Osteocyte (in vitro differentiated cells): ENCODE measurements at regions not wholly inside any gene's neighbourhood (a gene's known extent, or its start where the extent isn't known, plus 50 kb on each side); places are given as distances from the start of the nearest gene placed in this dataset.

ENCODE experiments used
- DNase-seq: peaks from one replicate; pipeline ENCODE4 v3.0.0; 2021; ENCODE audit warnings: mixed read lengths; ENCODE audit not compliant: unreplicated experiment; ENCODE audit errors: extremely low spot score
- H3K27ac Mint-ChIP-seq: one replicate; pipeline ENCODE4 v1.8.0; 2021; ENCODE audit warnings: mild to moderate bottlenecking, mixed read lengths; ENCODE audit not compliant: unreplicated experiment
- H3K27me3 Mint-ChIP-seq: one replicate; pipeline ENCODE4 v1.8.0; 2021; ENCODE audit warnings: mixed read lengths; ENCODE audit not compliant: unreplicated experiment
- H3K36me3 Mint-ChIP-seq: one replicate; pipeline ENCODE4 v1.8.0; 2021; ENCODE audit warnings: mixed read lengths; ENCODE audit not compliant: unreplicated experiment
- H3K4me1 Mint-ChIP-seq: one replicate; pipeline ENCODE4 v1.8.0; 2021; ENCODE audit warnings: mixed read lengths; ENCODE audit not compliant: unreplicated experiment
- H3K4me3 Mint-ChIP-seq: one replicate; pipeline ENCODE4 v1.8.0; 2021; ENCODE audit warnings: mild to moderate bottlenecking, moderate library complexity, mixed read lengths; ENCODE audit not compliant: unreplicated experiment
- H3K9me3 Mint-ChIP-seq: one replicate; pipeline ENCODE4 v1.8.0; 2021; ENCODE audit warnings: mixed read lengths; ENCODE audit not compliant: unreplicated experiment
- TF ChIP-seq, protein P1 (sequence below): fragments of 200-600 bp; sonication (generic); IDR thresholded peaks from 2 replicates; pipeline ENCODE4 v1.5.0; 2021; ENCODE audit warnings: antibody characterized with exemption, mild to moderate bottlenecking, moderate library complexity

DNA sequence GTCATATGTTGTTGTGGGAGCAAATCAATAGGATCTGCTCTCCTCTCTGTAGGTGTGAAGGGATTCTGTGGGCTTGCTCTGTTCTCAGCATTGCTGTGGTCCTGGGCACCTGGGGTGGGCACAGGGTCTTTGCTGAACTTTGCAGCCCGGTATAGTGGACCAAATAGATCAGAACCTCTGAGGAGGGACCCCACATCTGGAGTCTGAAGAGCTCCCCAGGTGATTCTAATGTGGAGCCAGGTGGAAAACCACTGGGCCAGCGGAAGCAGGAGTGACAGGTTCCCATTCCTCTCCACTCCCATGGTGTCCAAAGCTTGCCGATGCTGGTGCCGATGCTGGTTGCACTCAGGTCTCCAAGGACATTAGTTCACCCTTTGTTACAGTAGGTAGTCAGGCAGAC lies 257.2 kb downstream of the GLRX3 start:
- Mint-ChIP-seq H3K27me3 (no peaks in the 10 kb centered on the region), H3K4me1 (no peaks in the 10 kb centered on the region), H3K36me3 (no peaks in the 10 kb centered on the region), H3K27ac (no peak overlapping the region), H3K4me3 (no peak overlapping the region), H3K9me3 (peaks cover 48% of the 10 kb centered on the region)
- peak; percentile 62 for DNase-seq
- TF ChIP-seq, protein P1, sequence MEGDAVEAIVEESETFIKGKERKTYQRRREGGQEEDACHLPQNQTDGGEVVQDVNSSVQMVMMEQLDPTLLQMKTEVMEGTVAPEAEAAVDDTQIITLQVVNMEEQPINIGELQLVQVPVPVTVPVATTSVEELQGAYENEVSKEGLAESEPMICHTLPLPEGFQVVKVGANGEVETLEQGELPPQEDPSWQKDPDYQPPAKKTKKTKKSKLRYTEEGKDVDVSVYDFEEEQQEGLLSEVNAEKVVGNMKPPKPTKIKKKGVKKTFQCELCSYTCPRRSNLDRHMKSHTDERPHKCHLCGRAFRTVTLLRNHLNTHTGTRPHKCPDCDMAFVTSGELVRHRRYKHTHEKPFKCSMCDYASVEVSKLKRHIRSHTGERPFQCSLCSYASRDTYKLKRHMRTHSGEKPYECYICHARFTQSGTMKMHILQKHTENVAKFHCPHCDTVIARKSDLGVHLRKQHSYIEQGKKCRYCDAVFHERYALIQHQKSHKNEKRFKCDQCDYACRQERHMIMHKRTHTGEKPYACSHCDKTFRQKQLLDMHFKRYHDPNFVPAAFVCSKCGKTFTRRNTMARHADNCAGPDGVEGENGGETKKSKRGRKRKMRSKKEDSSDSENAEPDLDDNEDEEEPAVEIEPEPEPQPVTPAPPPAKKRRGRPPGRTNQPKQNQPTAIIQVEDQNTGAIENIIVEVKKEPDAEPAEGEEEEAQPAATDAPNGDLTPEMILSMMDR, result no peak

DNA sequence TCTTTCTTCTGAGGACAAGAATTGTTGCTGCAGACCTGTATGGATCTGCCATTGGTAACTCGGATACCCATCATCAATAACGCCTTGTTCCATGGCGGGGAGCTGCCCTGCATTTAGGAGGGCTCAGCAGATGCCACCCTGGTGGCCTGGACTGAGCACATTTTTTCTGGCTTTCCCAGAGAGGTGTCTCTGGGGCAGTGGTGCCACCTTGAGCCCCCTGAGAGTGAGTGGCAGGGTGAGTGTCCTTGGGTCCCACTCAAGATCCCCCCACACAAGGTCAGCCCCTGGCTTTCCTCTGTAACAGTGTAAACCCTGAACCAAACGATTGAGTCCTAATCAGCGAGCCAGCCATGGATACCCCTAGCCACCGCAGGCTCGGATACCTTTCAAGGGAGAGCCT lies 258.6 kb downstream of the GLRX3 start:
- DNase-seq, result peak; percentile 63
- peaks cover 52% of the 10 kb centered on the region for H3K9me3 Mint-ChIP-seq

DNA sequence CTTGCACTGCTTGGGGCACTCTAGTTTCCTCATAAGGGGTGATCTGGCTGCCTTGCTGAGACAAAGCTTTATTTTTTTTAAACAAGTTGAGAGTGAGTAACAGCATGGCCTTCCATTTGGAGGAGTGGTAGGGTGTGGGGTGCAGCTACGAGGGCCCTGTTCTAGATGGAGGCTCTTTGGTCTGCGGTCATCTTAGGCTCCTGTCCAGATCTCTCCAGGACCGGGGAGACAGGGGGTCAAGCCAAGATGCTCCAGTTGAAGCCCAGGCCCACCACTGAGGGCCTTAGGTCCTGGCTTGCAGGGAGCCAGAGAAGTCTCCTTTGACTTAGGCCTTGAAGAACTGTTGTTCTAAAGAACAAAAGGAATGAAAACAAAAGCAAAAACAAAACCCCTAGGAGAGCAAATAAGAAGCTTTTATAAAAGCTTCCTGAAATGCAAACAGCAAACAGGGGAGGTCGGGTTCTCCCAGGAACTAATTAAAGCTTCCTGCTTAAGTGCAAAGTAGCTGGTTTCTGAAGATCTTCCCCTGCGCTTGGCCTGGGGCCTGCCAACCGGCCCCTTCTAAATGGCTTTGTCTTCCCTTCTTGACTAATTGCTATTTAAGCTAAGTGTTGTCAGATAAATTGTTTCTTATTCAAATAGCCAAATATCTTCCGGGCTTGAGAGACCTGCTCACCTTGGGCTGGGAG lies 259.2 kb downstream of the GLRX3 start:
- H3K9me3 Mint-ChIP-seq, result peaks cover 53% of the 10 kb centered on the region
- TF ChIP-seq, protein P1, result no peak

More for the DNA sequence above, 258.6 kb downstream of the GLRX3 start:
- Mint-ChIP-seq H3K27ac (no peak overlapping the region), H3K4me3 (no peak overlapping the region), H3K36me3 (no peaks in the 10 kb centered on the region), H3K27me3 (no peaks in the 10 kb centered on the region), H3K4me1 (no peaks in the 10 kb centered on the region)
- TF ChIP-seq, protein P1, result no peak

DNA sequence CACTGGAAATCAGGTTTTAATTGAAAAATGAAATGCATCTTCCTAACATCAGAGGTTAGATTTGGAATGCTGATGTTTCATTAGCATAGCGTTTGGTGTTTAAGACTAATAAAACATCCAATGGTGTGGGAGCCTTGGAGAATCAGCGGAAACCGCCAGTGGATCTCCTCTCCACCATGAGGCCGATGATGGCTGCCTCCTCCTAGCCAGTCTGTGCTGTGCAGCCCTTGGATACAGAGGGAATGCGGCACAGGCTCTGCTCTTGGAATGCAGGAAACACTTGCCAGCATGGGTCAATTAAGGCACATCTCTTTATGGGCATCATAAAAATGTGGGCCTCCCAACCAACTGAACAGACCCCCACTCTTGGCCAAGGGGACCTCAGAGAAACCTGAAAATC lies 259.9 kb downstream of the GLRX3 start:
- Mint-ChIP-seq H3K36me3 (no peaks in the 10 kb centered on the region), H3K27me3 (no peaks in the 10 kb centered on the region), H3K4me1 (no peaks in the 10 kb centered on the region), H3K27ac (no peak overlapping the region), H3K9me3 (peaks cover 54% of the 10 kb centered on the region), H3K4me3 (no peak overlapping the region)
- TF ChIP-seq, protein P1, result no peak
- DNase-seq, result no peak

More for the DNA sequence above, 259.2 kb downstream of the GLRX3 start:
- peak; percentile 46 for DNase-seq
- H3K4me1 Mint-ChIP-seq, result no peaks in the 10 kb centered on the region
- H3K27me3 Mint-ChIP-seq, result no peaks in the 10 kb centered on the region
- no peak overlapping the region for H3K4me3 Mint-ChIP-seq
- no peak overlapping the region for H3K27ac Mint-ChIP-seq
- H3K36me3 Mint-ChIP-seq, result no peaks in the 10 kb centered on the region

DNA sequence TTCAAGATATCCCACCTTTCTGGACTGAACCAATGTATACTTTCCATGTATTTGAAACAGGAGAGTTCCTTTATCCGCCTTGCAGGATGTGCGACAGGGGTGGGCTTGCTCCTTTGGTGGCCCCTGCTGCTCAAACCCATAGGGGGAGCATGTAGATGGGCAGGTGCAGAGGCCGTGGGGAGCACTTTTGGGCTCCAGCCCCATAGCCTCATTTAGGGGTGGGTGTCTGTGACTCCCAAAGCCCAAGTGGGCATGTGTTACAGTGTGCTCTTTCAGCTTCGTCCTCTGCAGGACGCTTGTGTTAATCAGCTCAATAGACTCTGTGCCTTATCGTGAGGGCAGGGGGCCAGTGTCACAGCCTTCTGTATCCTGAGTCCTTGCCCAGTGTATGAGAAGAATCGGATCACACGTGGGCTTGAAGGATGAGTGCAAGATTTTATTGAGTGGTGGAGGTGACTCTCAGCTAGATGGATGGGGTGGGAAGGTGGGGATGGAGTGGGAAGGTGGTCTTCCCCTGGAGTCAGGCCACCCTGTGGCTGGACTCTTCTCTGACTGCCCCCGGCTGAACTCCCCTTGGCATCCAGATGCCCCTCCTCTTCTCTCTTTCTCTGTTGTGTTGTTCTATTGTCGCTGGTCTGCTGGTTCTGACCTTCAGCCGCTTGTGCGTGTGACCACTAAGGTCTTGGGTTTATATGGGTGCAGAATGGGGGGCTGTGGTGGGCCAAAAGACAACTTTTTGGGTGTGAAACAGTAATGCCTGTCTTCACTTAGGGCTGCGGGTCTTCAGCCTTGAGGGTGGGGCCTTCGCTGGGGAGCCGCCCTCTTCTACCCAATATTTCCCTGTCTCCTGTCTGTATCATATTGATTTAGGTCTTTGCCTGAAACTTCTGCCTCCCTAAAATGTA lies 262.2 kb downstream of the GLRX3 start:
- Mint-ChIP-seq H3K27ac (no peak overlapping the region), H3K9me3 (peaks cover 44% of the 10 kb centered on the region), H3K36me3 (no peaks in the 10 kb centered on the region), H3K27me3 (no peaks in the 10 kb centered on the region), H3K4me3 (no peak overlapping the region), H3K4me1 (no peaks in the 10 kb centered on the region)
- TF ChIP-seq, protein P1, result no peak
- DNase-seq, result peak; percentile 64
